Erythroblast (primary cell): ENCODE measurements at regions not wholly inside any gene's neighbourhood (a gene's known extent, or its start where the extent isn't known, plus 50 kb on each side); places are given as distances from the start of the nearest gene placed in this dataset.

Source experiments
- GATA1 ChIP-seq: IDR thresholded peaks from 2 replicates; pipeline ENCODE4 v1.6.1; 2011; ENCODE audit warnings: low read depth, mild to moderate bottlenecking, control low read depth, low read length, moderate library complexity
- POLR2A ChIP-seq: IDR thresholded peaks from 2 replicates; pipeline ENCODE4 v1.6.1; 2011; ENCODE audit warnings: mild to moderate bottlenecking, low read length

- TF ChIP-seq POLR2A (no peak), GATA1 (no peak)
Measured at GRCh38 chr14:95440951-95441350, 75.5 kb downstream of the SYNE3 start.
